ENCODE measurements at regions not wholly inside any gene's neighbourhood (a gene's known extent, or its start where the extent isn't known, plus 50 kb on each side); places are given as distances from the start of the nearest gene placed in this dataset.

DNA sequence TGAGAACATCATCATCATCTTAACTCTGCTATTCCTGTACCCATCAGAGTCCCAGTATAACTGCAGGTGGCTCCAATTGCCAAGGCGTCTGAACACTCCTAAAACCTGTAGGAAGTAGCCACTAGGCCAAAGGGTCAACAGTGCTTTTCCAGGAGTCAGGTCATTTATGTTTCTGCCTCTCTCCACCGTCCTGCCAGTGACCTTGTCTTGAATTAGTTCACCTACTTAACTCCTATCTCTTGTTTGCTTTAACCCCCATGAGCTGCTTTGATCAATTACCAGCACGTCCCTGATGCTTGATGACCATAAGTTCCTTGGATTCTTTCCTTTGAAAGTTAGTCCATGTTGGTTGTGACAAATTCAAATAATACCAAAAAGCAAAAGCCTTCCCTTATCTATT is 169.8 kb upstream of the ANKRD28 start:
- peaks cover 11% of the 10 kb centered on the region for H3K9me3 ChIP-seq (replicated peaks)
- H3K27me3 ChIP-seq (ENCODE audit: low read depth): no peaks in the 10 kb centered on the region
- no peak overlapping the region for H3K27ac ChIP-seq (replicated peaks)
- peaks cover 12% of the 10 kb centered on the region for H3K4me1 ChIP-seq
- no peaks in the 10 kb centered on the region for H3K36me3 ChIP-seq
- no peak overlapping the region for H3K4me3 ChIP-seq
- no peak for DNase-seq
- intact Hi-C loops (cut with micrococcal nuclease): no loop called here
- TF ChIP-seq, protein P1, sequence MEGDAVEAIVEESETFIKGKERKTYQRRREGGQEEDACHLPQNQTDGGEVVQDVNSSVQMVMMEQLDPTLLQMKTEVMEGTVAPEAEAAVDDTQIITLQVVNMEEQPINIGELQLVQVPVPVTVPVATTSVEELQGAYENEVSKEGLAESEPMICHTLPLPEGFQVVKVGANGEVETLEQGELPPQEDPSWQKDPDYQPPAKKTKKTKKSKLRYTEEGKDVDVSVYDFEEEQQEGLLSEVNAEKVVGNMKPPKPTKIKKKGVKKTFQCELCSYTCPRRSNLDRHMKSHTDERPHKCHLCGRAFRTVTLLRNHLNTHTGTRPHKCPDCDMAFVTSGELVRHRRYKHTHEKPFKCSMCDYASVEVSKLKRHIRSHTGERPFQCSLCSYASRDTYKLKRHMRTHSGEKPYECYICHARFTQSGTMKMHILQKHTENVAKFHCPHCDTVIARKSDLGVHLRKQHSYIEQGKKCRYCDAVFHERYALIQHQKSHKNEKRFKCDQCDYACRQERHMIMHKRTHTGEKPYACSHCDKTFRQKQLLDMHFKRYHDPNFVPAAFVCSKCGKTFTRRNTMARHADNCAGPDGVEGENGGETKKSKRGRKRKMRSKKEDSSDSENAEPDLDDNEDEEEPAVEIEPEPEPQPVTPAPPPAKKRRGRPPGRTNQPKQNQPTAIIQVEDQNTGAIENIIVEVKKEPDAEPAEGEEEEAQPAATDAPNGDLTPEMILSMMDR (IDR thresholded peaks at IDR 0.05; ENCODE audit: borderline replicate concordance): no peak

DNA sequence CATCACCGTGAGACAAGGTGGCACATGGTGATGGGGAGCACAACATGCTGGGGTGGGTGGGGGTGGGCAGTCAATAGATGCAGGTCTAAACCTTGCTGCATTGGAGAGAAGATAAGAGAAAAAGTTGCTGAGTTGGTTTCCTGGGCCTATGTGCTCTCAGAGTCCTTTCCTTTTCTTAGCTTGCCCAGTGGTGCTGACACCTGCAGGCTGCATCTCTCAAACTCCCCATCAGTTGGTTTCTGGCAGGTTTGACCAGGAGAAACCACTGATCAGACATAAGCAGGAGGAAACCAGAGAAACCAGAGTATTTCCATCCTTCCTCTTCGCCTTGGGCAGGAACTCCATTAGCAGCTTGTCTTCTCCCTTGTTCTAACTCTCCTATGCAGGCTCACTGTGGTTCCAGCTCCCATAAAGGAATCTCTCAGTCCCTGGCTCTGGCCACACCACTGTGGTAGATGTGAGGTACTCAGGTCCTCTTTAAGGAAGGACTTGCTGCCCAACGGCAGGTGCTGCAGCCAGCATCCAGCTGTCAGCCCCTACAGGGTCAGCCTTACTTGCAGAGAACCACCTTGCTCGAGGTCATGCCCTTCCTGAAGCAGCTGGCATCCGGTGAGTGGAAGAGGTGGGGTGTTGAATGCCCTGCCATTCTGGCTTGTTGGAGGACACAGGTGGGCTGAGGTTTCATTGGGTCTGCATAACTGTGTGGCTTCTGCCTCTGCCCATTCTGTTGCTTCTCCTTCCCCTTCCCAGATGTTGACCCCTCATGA is 172.3 kb upstream of the ANKRD28 start:
- Histone ChIP-seq H3K4me1 (peaks cover under 1% of the 10 kb centered on the region), H3K27ac (replicated peaks) (no peak overlapping the region), H3K27me3 (ENCODE audit: low read depth) (no peaks in the 10 kb centered on the region), H3K36me3 (no peaks in the 10 kb centered on the region), H3K9me3 (replicated peaks) (peaks cover 11% of the 10 kb centered on the region), H3K4me3 (no peak overlapping the region)
- TF ChIP-seq, protein P1 (IDR thresholded peaks at IDR 0.05; ENCODE audit: borderline replicate concordance): no peak
- DNase-seq: no peak
- intact Hi-C loops (cut with micrococcal nuclease): no loop called here

DNA sequence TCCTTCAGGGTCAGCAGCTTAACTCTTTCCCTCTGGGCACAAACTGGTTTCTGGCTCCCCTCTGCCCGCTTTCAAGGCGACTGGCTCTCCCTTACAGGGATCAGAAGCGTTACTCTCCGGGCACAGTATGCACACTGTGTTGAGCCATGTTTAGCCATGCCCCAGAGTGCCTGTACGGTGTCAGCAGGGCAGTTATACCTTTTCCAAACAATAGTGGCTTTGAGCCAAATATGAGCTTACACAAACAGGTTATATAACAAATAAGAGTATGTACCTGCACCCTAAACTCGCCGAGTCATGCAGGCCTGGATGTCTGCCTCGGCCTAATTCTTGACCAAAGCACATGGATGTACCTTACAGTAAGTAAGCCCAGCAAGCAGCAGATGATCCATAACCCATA is 175.6 kb upstream of the ANKRD28 start:
- intact Hi-C loops (cut with micrococcal nuclease): no loop called here
- TF ChIP-seq, protein P1 (IDR thresholded peaks at IDR 0.05; ENCODE audit: borderline replicate concordance): no peak

DNA sequence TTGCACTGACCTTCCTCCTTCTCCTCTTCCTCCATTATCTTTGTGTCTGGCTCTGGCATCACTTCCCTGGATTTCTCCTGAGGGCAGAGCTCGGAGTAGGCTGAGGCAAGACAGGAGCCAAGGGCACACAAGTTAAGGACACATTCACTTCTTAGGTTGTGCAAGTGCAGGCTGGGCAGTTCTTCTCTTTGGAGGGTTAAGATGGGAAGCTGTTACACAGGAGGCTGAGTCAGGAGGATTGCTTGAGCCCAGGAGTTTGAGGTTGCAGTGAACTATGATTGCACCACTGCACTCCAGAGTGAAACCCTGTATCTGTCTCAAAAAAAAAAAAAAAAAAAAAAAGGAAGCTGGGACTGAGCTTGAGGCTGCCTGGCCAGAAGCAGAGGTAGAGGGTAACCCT is 176.2 kb upstream of the ANKRD28 start:
- H3K9me3 ChIP-seq (replicated peaks): peaks cover 11% of the 10 kb centered on the region
- H3K4me3 ChIP-seq: no peak overlapping the region
- no peak for DNase-seq
- no peaks in the 10 kb centered on the region for H3K27me3 ChIP-seq (ENCODE audit: low read depth)
- H3K27ac ChIP-seq (replicated peaks): no peak overlapping the region
- TF ChIP-seq, protein P1 (IDR thresholded peaks at IDR 0.05; ENCODE audit: borderline replicate concordance): no peak
- H3K36me3 ChIP-seq: no peaks in the 10 kb centered on the region
- intact Hi-C loops (cut with micrococcal nuclease): no loop called here
- no peaks in the 10 kb centered on the region for H3K4me1 ChIP-seq

More for the DNA sequence above, 175.6 kb upstream of the ANKRD28 start:
- Histone ChIP-seq H3K36me3 (no peaks in the 10 kb centered on the region), H3K27ac (replicated peaks) (no peak overlapping the region), H3K4me1 (no peaks in the 10 kb centered on the region), H3K9me3 (replicated peaks) (peaks cover 11% of the 10 kb centered on the region), H3K27me3 (ENCODE audit: low read depth) (no peaks in the 10 kb centered on the region), H3K4me3 (no peak overlapping the region)
- DNase-seq: no peak

DNA sequence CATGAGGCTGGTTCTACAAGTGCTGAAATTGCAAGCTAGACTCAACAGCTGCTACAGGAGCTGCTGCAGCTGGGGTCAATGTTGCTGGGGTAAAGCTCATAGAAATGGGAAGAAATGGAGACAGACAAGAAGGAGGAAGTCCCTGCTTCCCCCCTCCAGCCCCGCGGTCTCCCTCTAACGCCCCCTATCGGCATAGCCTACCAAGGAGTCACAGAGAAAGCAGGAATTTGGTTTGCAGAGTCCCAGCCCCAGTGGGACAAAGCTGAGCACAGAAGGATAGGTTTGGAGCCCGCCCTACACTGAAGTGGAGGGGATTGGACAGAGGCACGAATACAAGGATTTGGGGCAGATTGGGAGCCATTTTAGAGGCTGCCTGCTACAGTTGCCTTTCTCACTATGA is 176.9 kb upstream of the ANKRD28 start:
- Histone ChIP-seq H3K36me3 (no peaks in the 10 kb centered on the region), H3K4me1 (no peaks in the 10 kb centered on the region), H3K4me3 (no peak overlapping the region), H3K9me3 (replicated peaks) (peaks cover 11% of the 10 kb centered on the region), H3K27ac (replicated peaks) (no peak overlapping the region), H3K27me3 (ENCODE audit: low read depth) (no peaks in the 10 kb centered on the region)
- no peak for DNase-seq
- intact Hi-C loops (cut with micrococcal nuclease): no loop called here
- TF ChIP-seq, protein P1 (IDR thresholded peaks at IDR 0.05; ENCODE audit: borderline replicate concordance): no peak
